A673 (cell line): ENCODE measurements at regions not wholly inside any gene's neighbourhood (a gene's known extent, or its start where the extent isn't known, plus 50 kb on each side); places are given as distances from the start of the nearest gene placed in this dataset.

Source experiments
- BruUV-seq: library from RNA; stranded (reverse); fragments of 400-500 nt; replicated peaks from 2 replicates; lab custom pipeline; 2021; lab: Mats Ljungman, UMichigan
- CTCF ChIA-PET: fragments of 300-600 bp; sonication (Branson Sonifier 250); formaldehyde crosslinking; loops from one replicate; lab custom pipeline; 2022; ENCODE audit warnings: antibody characterized with exemption; lab: Charles Lee
- POLR2A ChIA-PET: fragments of 300-600 bp; sonication (Branson Sonifier 250); formaldehyde crosslinking; loops from one replicate; lab custom pipeline; 2022; ENCODE audit warnings: antibody characterized with exemption; ENCODE audit not compliant: low non-redundant PET; lab: Charles Lee
- DNase-seq: peaks from one replicate; pipeline ENCODE4 v3.0.0-alpha.2; 2015; ENCODE audit warnings: low spot score
- H3K27ac ChIP-seq: fragments of 200-600 bp; sonication (generic); 2 replicates; pipeline ENCODE4 v1.5.1; 2016; ENCODE audit warnings: mixed run types, low read depth, mild to moderate bottlenecking, mixed read lengths, antibody characterized with exemption, low read length; ENCODE audit not compliant: poor library complexity, severe bottlenecking
- H3K27me3 ChIP-seq: fragments of 200-600 bp; sonication (generic); replicated peaks from 2 replicates; pipeline ENCODE4 v1.6.1; 2017; ENCODE audit warnings: mixed run types, low read depth, mild to moderate bottlenecking, mixed read lengths, antibody characterized with exemption, low read length; ENCODE audit not compliant: insufficient read depth, poor library complexity
- H3K36me3 ChIP-seq: fragments of 200-600 bp; sonication (generic); 2 replicates; pipeline ENCODE4 v1.6.1; 2016; ENCODE audit warnings: mixed run types, mild to moderate bottlenecking, mixed read lengths, antibody characterized with exemption, low read length; ENCODE audit not compliant: insufficient read depth, poor library complexity, severe bottlenecking
- H3K4me1 ChIP-seq: fragments of 200-600 bp; sonication (generic); 2 replicates; pipeline ENCODE4 v1.6.1; 2017; ENCODE audit warnings: mixed run types, mild to moderate bottlenecking, mixed read lengths, antibody characterized with exemption, low read length; ENCODE audit not compliant: insufficient read depth, poor library complexity, severe bottlenecking
- H3K4me3 ChIP-seq: fragments of 200-600 bp; sonication (generic); 2 replicates; pipeline ENCODE4 v1.5.1; 2016; ENCODE audit warnings: low read depth, mixed run types, mild to moderate bottlenecking, mixed read lengths, low read length; ENCODE audit not compliant: poor library complexity, severe bottlenecking
- H3K9me3 ChIP-seq: fragments of 200-600 bp; sonication (generic); 2 replicates; pipeline ENCODE4 v1.6.1; 2016; ENCODE audit warnings: mixed run types, low read depth, mild to moderate bottlenecking, mixed read lengths, antibody characterized with exemption, low read length; ENCODE audit not compliant: poor library complexity, severe bottlenecking
- EZH2 ChIP-seq: fragments of 200-600 bp; sonication (generic); IDR thresholded peaks from 2 replicates; pipeline ENCODE4 v1.6.1; 2017; ENCODE audit warnings: borderline replicate concordance, low read depth, mild to moderate bottlenecking, mixed read lengths, antibody characterized with exemption, low read length; ENCODE audit not compliant: poor library complexity, severe bottlenecking
- intact Hi-C: fragments of 100-400 bp; cut with micrococcal nuclease; formaldehyde crosslinking; loops from one replicate; pipeline ENCODE4 v1.10.0; 2022; ENCODE audit not compliant: unreplicated experiment
- TF ChIP-seq, protein P1 (sequence below): fragments of 300-800, 200-600 bp; sonication (generic); conservative IDR thresholded peaks from 2 replicates; pipeline ENCODE4 v1.5.1; 2017; ENCODE audit warnings: low read depth, mild to moderate bottlenecking, antibody characterized with exemption, low read length, moderate library complexity, mixed read lengths

DNA sequence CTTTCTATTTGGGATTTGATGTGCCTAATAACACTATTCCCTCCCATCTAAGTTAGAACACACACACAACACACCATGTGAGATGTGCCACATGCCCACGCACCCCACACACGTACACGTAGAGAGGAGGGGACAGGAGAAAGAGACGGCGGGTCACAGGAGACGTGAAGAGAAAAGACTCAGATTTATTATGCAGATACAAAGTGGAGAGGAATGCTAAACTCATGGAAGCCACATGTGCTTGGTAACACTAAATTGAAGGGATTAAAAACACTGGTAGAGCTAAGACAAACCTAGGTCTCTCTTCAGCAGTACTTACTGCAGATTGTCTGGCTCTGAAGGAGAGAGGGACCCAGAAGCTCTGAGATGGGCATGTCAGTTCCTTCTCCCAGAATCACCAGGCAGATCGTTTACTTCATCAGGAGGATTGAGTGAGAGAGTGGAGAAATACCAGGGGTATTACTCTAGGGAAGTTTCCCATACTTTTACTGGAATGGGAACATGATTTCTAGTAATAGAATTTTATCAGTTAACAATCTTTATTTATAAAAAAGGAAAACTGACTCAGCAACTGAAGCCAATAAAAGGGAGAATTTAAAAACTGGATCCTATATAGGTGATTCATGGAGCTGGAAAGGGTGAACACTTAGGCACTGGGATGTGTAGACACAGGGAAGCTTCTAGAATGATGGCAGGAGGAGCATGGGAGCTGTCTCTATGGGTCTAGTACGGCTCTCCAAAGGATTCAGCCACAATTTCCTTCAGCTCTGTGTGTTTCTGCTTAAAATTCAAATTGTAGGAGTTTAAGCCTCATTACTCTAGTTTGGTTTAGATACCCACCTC lies 139.4 kb downstream of the MACIR start:
- Histone ChIP-seq H3K27me3 (no peaks in the 10 kb centered on the region), H3K9me3 (no peaks in the 10 kb centered on the region), H3K36me3 (no peaks in the 10 kb centered on the region), H3K4me3 (no peak overlapping the region), H3K27ac (no peak overlapping the region), H3K4me1 (peaks cover 22% of the 10 kb centered on the region)
- TF ChIP-seq EZH2 = no peak
- TF ChIP-seq, protein P1, sequence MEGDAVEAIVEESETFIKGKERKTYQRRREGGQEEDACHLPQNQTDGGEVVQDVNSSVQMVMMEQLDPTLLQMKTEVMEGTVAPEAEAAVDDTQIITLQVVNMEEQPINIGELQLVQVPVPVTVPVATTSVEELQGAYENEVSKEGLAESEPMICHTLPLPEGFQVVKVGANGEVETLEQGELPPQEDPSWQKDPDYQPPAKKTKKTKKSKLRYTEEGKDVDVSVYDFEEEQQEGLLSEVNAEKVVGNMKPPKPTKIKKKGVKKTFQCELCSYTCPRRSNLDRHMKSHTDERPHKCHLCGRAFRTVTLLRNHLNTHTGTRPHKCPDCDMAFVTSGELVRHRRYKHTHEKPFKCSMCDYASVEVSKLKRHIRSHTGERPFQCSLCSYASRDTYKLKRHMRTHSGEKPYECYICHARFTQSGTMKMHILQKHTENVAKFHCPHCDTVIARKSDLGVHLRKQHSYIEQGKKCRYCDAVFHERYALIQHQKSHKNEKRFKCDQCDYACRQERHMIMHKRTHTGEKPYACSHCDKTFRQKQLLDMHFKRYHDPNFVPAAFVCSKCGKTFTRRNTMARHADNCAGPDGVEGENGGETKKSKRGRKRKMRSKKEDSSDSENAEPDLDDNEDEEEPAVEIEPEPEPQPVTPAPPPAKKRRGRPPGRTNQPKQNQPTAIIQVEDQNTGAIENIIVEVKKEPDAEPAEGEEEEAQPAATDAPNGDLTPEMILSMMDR = no peak
- POLR2A ChIA-PET = no interaction called here
- intact Hi-C loops = no loop called here
- CTCF ChIA-PET = no interaction called here
- no TSS peak for BruUV-seq
- DNase-seq = no peak

DNA sequence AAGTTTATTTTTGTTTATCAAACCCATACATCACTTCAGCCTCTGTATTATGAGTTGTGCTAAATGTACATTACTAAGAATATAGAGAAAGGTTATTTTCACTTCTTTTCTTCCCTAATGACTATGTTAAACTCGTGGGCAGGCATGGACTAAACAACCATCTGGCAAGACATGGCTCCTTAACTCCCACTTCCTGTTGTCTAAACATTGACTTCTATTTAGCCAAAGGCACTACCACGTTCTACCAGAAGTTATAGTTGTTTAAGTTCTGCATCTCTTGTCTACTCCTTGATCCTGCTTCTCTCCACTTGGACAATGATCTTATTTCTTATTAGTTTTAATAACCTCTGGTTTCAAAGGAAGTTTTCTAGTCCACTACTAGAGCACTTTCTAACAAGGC lies 136.1 kb downstream of the MACIR start:
- BruUV-seq = no TSS peak
- ChIA-PET CTCF (no interaction called here), POLR2A (no interaction called here)
- intact Hi-C loops = no loop called here
- Histone ChIP-seq H3K27me3 (no peaks in the 10 kb centered on the region), H3K27ac (no peak overlapping the region), H3K4me3 (no peak overlapping the region), H3K9me3 (no peaks in the 10 kb centered on the region), H3K36me3 (no peaks in the 10 kb centered on the region), H3K4me1 (peaks cover 26% of the 10 kb centered on the region)
- peak; percentile 14 for DNase-seq
- TF ChIP-seq EZH2 = no peak
- TF ChIP-seq, protein P1 = no peak

- TF ChIP-seq, protein P1 = peak; percentile 46; the same call in 1 of the 2 replicates
- TF ChIP-seq EZH2 = no peak
- Histone ChIP-seq H3K27me3 (no peaks in the 10 kb centered on the region), H3K9me3 (no peaks in the 10 kb centered on the region), H3K4me3 (no peak overlapping the region), H3K4me1 (peaks cover 26% of the 10 kb centered on the region), H3K36me3 (no peaks in the 10 kb centered on the region), H3K27ac (peak overlapping the region; percentile 85)
- ChIA-PET POLR2A (no interaction called here), CTCF (interaction anchor here (1.0 kb wide), 1 partner anchor 169 kb away, joined by 7 read pairs; no protein-coding TSS in a partner anchor)
- BruUV-seq = no TSS peak
- intact Hi-C loops = no loop called here
- peak; percentile 90 for DNase-seq
Measured at GRCh38 chr5:103393101-103393754, 134.7 kb downstream of the MACIR start.
